Amygdala (tissue), 56 donors: ENCODE measurements at regions not wholly inside any gene's neighbourhood (a gene's known extent, or its start where the extent isn't known, plus 50 kb on each side); places are given as distances from the start of the nearest gene placed in this dataset.
"Not testable (repeated sequence)": the region's sequence is repeated elsewhere in the genome, so short reads cannot be mapped to it uniquely, and the experiment has no call there.

Experiments
- DNase-seq, 56 donors: peaks; one replicate each; lab custom pipeline; 2025; lab: John Stamatoyannopoulos, UW

GRCh38 chr10:33041783-33042437, 83.9 kb upstream of the ITGB1 start:
- no peak for DNase-seq

- DNase-seq = no peak
These were observed 82.4 kb upstream of the ITGB1 start for GRCh38 chr10:33040436-33040835.

- DNase-seq = no peak
These were observed 81.2 kb upstream of the ITGB1 start for GRCh38 chr10:33039181-33039580.

- DNase-seq = no peak
These were observed 80.6 kb upstream of the ITGB1 start for GRCh38 chr10:33038672-33039071.

- DNase-seq = no peak
These were observed 79.7 kb upstream of the ITGB1 start for GRCh38 chr10:33037726-33038125.

- no peak for DNase-seq
These were observed 78.6 kb upstream of the ITGB1 start for GRCh38 chr10:33036670-33037069.

- no peak for DNase-seq
These were observed 77.4 kb upstream of the ITGB1 start for GRCh38 chr10:33035411-33035810.

GRCh38 chr10:33034931-33035330, 76.9 kb upstream of the ITGB1 start:
- DNase-seq = no peak

GRCh38 chr10:33032654-33033151, 74.7 kb upstream of the ITGB1 start:
- no peak for DNase-seq

GRCh38 chr10:33031815-33032653, 74.0 kb upstream of the ITGB1 start:
- no peak for DNase-seq

- DNase-seq = no peak
These were observed 73.1 kb upstream of the ITGB1 start for GRCh38 chr10:33031171-33031570.

- not testable (repeated sequence) for DNase-seq
These were observed 70.5 kb upstream of the ITGB1 start for GRCh38 chr10:33028515-33028914.

GRCh38 chr10:33027088-33027487, 69.1 kb upstream of the ITGB1 start:
- no peak for DNase-seq

GRCh38 chr10:33026422-33026821, 68.4 kb upstream of the ITGB1 start:
- no peak for DNase-seq

- DNase-seq = no peak
These were observed 67.9 kb upstream of the ITGB1 start for GRCh38 chr10:33025910-33026309.

- no peak for DNase-seq
These were observed 67.0 kb upstream of the ITGB1 start for GRCh38 chr10:33025039-33025438.

GRCh38 chr10:33022691-33023090, 64.7 kb upstream of the ITGB1 start:
- DNase-seq = no peak

- DNase-seq = no peak
These were observed 64.1 kb upstream of the ITGB1 start for GRCh38 chr10:33022090-33022489.

- no peak for DNase-seq
These were observed 59.0 kb upstream of the ITGB1 start for GRCh38 chr10:33016988-33017387.

- DNase-seq = no peak
These were observed 57.9 kb upstream of the ITGB1 start for GRCh38 chr10:33015761-33016547.

GRCh38 chr10:33013331-33013730, 55.3 kb upstream of the ITGB1 start:
- not testable (repeated sequence) for DNase-seq
